AG10803 (cell line): ENCODE measurements at regions not wholly inside any gene's neighbourhood (a gene's known extent, or its start where the extent isn't known, plus 50 kb on each side); places are given as distances from the start of the nearest gene placed in this dataset.
"Not testable (repeated sequence)": the region's sequence is repeated elsewhere in the genome, so short reads cannot be mapped to it uniquely, and the experiment has no call there.

Source experiments
- DNase-seq: peaks from one replicate; pipeline ENCODE4 v3.0.0; 2010; ENCODE audit warnings: low read depth
- H3K4me3 ChIP-seq: 2 replicates; pipeline ENCODE4 v1.5.1; 2011; ENCODE audit warnings: mild to moderate bottlenecking, low read length, control low read depth
- CTCF ChIP-seq: conservative IDR thresholded peaks from 2 replicates; pipeline ENCODE4 v1.5.1; 2011; ENCODE audit warnings: mild to moderate bottlenecking, low read length, control low read depth, inconsistent platforms

GRCh38 chr6:168841609-168842278 is 400.8 kb downstream of the SMOC2 start:
- TF ChIP-seq CTCF, result no peak
- DNase-seq, result no peak
- no peak overlapping the region for H3K4me3 ChIP-seq

DNA sequence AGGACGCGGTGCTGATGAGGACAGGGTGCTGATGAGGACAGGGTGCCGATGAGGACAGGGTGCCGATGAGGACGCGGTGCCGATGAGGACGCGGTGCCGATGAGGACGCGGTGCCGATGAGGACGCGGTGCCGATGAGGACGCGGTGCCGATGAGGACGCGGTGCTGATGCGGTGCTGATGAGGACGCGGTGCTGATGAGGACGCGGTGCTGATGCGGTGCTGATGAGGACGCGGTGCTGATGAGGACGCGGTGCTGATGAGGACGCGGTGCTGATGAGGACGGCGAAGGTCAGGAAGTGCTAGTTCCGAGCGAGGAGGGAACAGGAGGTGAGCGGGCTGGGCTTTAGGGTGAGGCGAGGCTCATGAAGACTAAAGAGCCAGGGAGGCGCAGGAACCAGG is 399.9 kb downstream of the SMOC2 start:
- not testable (repeated sequence) for H3K4me3 ChIP-seq, DNase-seq

GRCh38 chr6:168840299-168840698 is 399.3 kb downstream of the SMOC2 start:
- not testable (repeated sequence) for H3K4me3 ChIP-seq, DNase-seq

DNA sequence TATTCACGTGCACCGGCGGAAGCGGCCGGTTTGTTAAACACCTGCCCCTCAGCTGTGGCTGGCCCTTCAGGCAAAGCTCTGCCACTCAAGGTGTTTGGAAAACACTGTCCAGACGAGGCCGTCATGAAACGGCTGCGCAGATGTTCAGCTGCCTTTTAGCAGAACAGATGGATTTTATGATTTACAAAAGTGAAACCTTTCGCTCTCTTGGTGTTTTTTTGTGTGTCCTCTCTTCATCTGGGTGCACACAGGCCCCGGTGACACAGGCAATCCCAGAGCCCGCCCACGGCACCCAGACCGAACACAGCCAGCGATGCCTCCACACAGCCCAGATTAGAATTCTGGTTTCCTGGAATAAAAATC is 397.0 kb downstream of the SMOC2 start:
- TF ChIP-seq CTCF, result no peak
- DNase-seq, result no peak

DNA sequence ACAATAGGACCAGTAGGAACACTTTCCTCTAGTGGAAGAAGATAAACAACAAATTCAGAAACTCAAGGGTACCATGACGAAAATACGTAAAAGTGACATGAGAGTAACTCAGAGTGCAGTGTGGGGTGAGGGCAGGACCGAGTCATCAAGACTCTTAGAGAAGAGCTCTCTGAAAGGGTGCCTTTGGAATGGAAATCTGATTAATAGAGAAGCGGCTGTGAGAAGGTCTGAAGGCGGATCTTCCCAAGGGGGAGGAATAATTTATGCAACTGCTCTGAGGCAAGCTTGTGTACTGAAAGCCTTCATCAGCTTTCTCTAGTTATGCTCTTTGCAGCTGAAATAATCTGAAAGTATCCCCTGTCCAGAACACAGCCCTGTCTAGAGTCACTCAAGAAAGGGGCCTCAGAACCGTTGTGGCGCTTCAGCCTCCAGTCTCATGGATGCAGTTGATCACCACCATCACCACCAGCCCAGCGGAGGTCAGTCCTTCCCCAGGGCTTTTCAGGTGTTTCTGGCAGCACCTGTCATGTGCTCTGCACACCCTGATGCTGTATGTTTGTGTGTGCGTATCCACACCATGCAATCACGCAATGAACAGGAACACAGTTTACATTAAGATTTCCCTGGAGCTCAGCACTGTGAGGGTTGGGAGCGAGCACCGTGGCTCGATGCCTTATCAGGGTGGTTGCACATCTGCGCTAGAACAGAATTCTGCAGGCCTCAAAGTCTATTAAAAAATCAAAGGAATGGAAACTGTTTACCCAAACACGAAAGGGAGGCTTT is 396.5 kb downstream of the SMOC2 start:
- no peak for TF ChIP-seq CTCF
- H3K4me3 ChIP-seq, result no peak overlapping the region
- DNase-seq, result no peak

More for the DNA sequence above, 397.0 kb downstream of the SMOC2 start:
- H3K4me3 ChIP-seq, result no peak overlapping the region

DNA sequence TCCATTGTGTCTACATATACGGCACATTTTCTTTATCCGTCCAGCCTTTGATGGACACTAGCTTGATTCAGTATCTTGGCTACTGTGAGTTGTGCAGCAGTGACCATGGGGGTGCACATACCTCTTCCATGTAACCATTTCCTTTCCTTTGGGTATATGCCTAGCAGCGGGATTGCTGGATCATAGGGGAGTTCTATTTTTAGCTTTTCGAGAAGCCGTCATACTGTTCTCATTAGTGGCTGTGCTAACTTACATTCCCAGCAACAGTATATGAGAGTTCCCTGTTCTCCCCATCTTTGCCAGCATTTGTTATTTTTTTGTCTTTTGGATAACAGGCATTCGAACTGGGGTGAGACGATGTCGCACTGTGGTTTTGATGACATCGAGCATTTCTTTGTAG is 395.0 kb downstream of the SMOC2 start:
- H3K4me3 ChIP-seq, result no peak overlapping the region
- no peak for DNase-seq
- no peak for TF ChIP-seq CTCF

GRCh38 chr6:168834801-168835200 is 393.8 kb downstream of the SMOC2 start:
- no peak for DNase-seq
- TF ChIP-seq CTCF, result no peak

GRCh38 chr6:168834042-168834587 is 393.1 kb downstream of the SMOC2 start:
- H3K4me3 ChIP-seq, result no peak overlapping the region
- DNase-seq, result no peak
- TF ChIP-seq CTCF, result no peak

More at GRCh38 chr6:168834801-168835200, 393.8 kb downstream of the SMOC2 start:
- no peak overlapping the region for H3K4me3 ChIP-seq
